Adrenal gland (tissue), 5 donors: ENCODE measurements at regions not wholly inside any gene's neighbourhood (a gene's known extent, or its start where the extent isn't known, plus 50 kb on each side); places are given as distances from the start of the nearest gene placed in this dataset.

Experiments
- POLR2A ChIP-seq, 2 donors: fragments of 450-650 bp; IDR thresholded peaks; one replicate each; pipeline ENCODE4 v1.6.1; 2017; ENCODE audit warnings: antibody characterized with exemption in 2 of 2, mild to moderate bottlenecking in 2 of 2, moderate library complexity in 1 of 2
- TF ChIP-seq, protein P1 (sequence below), 6 experiments: fragments of 450-650 bp in 4 of 6; fragments of 200-600 bp in 2 of 6; sonication (generic) in 1 of 6; IDR thresholded peaks; 1 replicate in 5 of 6; 2 replicates in 1 of 6; pipeline versions ENCODE4 v1.5.1 to v1.8.0; 2016 to 2021; ENCODE audit warnings: antibody characterized with exemption in 6 of 6, mild to moderate bottlenecking in 2 of 6, moderate library complexity in 1 of 6
- donor health status: DM: no; HTN: no; CAD: no.

DNA sequence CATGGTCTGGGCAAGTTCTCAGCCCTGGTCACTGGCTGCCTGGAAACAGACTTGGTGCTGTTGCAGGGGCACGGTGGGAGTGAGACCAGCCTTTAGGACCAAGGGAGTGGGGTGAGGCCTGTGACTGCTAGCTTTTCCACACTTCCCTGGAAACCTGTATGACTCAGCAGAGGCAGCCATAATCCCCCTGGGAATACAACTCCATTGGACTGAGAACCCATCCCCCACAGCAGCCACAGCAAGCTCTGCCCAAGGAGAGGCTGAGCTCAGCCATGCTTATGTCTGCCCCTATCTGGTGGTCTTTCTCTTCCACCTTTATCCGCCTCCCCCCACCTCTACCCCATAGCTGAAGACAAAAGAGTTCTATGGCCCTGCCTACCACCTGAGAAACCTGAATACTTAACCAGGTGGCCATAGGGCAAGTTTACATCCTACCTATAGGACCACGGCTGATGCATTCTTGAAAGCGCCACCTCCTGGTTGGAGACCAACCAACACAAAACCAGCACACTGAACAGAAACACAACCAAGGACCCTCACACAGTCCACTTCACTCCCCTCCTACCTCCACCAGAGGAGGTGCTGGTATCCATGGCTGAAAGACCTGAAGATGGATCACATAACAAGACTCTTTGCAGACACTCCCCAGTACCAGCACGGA is 816.2 kb upstream of the SOX9 start:
- no peak for TF ChIP-seq POLR2A (IDR thresholded peaks at IDR 0.05)
- TF ChIP-seq, protein P1, sequence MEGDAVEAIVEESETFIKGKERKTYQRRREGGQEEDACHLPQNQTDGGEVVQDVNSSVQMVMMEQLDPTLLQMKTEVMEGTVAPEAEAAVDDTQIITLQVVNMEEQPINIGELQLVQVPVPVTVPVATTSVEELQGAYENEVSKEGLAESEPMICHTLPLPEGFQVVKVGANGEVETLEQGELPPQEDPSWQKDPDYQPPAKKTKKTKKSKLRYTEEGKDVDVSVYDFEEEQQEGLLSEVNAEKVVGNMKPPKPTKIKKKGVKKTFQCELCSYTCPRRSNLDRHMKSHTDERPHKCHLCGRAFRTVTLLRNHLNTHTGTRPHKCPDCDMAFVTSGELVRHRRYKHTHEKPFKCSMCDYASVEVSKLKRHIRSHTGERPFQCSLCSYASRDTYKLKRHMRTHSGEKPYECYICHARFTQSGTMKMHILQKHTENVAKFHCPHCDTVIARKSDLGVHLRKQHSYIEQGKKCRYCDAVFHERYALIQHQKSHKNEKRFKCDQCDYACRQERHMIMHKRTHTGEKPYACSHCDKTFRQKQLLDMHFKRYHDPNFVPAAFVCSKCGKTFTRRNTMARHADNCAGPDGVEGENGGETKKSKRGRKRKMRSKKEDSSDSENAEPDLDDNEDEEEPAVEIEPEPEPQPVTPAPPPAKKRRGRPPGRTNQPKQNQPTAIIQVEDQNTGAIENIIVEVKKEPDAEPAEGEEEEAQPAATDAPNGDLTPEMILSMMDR (IDR thresholded peaks at IDR 0.05) = no peak
